ENCODE measurements at regions not wholly inside any gene's neighbourhood (a gene's known extent, or its start where the extent isn't known, plus 50 kb on each side); places are given as distances from the start of the nearest gene placed in this dataset.

GRCh38 chr6:19976411-19977129 is 139.4 kb downstream of the ID4 start:
- no peak for DNase-seq (ENCODE audit: low read depth in 2 of 2)

GRCh38 chr6:19979059-19979458 is 141.9 kb downstream of the ID4 start:
- no peak for DNase-seq (ENCODE audit: low read depth in 2 of 2)

- DNase-seq (ENCODE audit: low read depth in 2 of 2), result no peak
Measured at GRCh38 chr6:19979986-19980385, 142.8 kb downstream of the ID4 start.

GRCh38 chr6:19983374-19983773 is 146.2 kb downstream of the ID4 start:
- no peak for DNase-seq (ENCODE audit: low read depth in 2 of 2)

- no peak for DNase-seq (ENCODE audit: low read depth in 2 of 2)
Measured at GRCh38 chr6:19986691-19987438, 149.7 kb downstream of the ID4 start.

DNA sequence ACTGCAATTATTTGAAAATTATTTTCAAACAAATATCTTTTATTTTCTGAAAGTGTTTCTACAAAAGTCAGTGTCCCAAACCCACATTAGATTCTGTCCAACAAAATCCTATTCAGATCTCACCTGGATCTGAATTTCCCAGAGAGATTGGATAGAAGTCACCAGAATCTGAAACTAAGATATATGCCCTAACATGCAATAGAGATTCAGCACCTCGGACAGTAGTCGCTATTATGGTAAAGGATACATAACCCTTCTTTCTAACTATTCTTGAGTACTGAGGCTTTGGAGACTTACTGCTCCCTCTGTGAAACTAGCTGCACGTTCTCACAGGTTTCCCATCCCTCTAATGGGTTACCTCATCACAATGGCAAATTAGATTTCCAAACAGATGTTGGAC is 151.4 kb downstream of the ID4 start:
- no peak for DNase-seq (ENCODE audit: low read depth in 2 of 2)

DNA sequence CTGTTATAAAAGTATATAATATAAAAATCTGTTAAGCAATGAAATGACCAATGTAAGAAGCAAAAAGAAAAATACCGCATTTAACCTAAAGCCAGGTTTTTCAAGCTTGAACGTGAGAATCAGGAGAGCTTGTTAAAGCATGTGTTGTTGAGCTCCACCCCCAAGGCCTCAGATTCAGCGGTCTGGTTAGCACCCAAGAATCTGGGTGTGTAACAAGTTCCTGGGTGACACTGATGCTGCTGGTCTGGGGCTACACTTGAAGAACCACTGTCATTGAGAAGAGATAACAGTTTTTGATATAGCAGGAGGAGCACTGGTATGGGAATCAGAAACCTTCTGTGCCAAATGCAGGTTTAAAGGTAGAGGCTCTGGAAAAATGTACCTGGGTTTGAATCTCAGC is 154.0 kb downstream of the ID4 start:
- DNase-seq (ENCODE audit: low read depth in 2 of 2), result no peak

DNA sequence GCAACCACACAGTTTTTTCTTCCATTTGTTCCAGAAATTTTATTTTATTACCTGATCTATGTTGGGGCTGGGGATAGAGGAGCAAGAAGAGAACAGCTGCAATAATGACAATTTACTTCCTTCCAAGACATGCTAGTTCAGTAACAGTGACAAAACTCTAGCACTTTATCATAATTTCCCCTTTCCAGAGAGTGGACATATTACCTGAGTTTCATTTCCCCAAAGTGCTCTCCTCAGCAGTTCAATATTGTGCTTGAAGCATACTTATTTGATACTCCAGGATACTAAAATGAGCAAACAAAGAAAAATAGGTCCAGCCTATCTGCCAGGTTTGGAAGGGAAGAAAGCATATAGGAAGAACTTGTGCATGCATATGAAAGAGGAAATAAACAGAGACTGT is 157.7 kb downstream of the ID4 start:
- DNase-seq (ENCODE audit: low read depth in 2 of 2), result no peak

- no peak for DNase-seq (ENCODE audit: low read depth in 2 of 2)
Measured at GRCh38 chr6:19995575-19996257, 158.5 kb downstream of the ID4 start.

- DNase-seq (ENCODE audit: low read depth in 2 of 2), result no peak
Measured at GRCh38 chr6:19997104-19997503, 159.9 kb downstream of the ID4 start.

GRCh38 chr6:19998541-19998940 is 161.4 kb downstream of the ID4 start:
- no peak for DNase-seq (ENCODE audit: low read depth in 2 of 2)

DNA sequence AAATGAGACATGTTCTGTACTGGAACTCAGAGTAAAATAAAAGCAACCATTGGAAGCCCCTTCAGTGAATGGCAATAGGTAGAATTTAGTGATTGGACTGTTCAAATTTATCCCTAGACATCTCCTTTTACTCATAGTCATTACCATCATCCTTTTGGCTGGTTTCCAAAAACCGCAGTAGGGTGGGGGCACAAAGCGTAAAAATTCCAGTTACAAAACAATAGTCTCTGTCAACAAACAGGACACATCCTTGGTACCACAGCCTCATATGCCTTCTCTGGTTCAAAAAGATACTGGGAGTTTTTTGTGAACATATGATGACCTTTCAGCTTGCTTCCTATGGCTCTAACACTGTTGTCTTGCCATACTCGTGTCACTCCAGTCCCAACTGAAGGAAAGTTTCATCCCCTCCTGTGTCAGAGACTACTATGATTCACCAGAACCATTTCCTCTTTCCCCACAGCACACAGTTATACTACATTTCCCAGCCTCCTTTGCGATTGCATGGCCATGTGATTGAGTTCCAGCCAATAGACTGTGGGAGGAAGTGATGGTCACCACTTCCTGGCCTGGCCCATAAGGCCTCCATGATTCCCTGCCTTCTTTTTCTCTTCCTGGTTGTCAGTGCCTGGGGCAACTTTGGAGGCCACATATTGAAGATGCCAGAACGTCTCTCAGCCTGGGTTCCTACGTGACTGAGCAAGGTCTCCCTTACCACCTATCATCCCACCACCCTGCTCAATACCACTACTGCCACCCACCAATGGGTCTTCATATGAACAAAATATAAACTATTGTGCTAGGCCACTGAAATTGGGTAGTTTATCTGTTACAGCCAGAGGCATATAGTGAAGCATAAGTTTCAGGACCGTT is 162.4 kb downstream of the ID4 start:
- DNase-seq (ENCODE audit: low read depth in 2 of 2), result no peak

GRCh38 chr6:20001286-20001685 is 164.1 kb downstream of the ID4 start:
- no peak for DNase-seq (ENCODE audit: low read depth in 2 of 2)

GRCh38 chr6:20006037-20006436 is 168.9 kb downstream of the ID4 start:
- no peak for DNase-seq (ENCODE audit: low read depth in 2 of 2)

- no peak for DNase-seq (ENCODE audit: low read depth in 2 of 2)
Measured at GRCh38 chr6:20008131-20008530, 171.0 kb downstream of the ID4 start.

GRCh38 chr6:20013066-20013861 is 176.1 kb downstream of the ID4 start:
- no peak for DNase-seq (ENCODE audit: low read depth in 2 of 2)

- DNase-seq (ENCODE audit: low read depth in 2 of 2), result no peak
Measured at GRCh38 chr6:20014508-20014907, 177.3 kb downstream of the ID4 start.

GRCh38 chr6:20020526-20020925 is 183.4 kb downstream of the ID4 start:
- no peak for DNase-seq (ENCODE audit: low read depth in 2 of 2)

DNA sequence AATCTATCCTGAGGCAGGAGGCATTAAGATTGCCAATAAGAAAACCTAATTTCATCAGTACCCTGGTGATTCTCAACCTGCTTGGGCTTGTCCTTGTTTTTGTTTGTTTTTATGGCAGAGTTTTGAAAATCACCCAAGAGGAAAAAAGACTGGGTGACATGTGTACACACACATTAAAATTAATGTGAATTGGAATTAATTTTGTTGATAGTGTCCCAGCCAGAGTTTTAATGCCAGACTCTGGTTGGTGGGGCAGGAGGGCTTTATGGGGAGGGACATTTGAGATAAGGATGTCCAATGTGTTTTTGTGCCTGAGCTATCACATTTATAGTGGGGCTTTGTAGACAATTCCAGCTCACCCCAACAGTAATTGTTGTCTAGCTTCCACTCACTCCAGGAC is 184.6 kb downstream of the ID4 start:
- DNase-seq (ENCODE audit: low read depth in 2 of 2), result no peak

GRCh38 chr6:20023549-20024315 is 186.6 kb downstream of the ID4 start:
- DNase-seq (ENCODE audit: low read depth in 2 of 2), result peak; percentile 11

Measured in activated CD8-positive, alpha-beta memory T cell treated with anti-CD3 and anti-CD28 coated beads for 4 hours (primary cell).